RWPE1 (cell line): ENCODE measurements at regions not wholly inside any gene's neighbourhood (a gene's known extent, or its start where the extent isn't known, plus 50 kb on each side); places are given as distances from the start of the nearest gene placed in this dataset.
"Not testable (repeated sequence)": the region's sequence is repeated elsewhere in the genome, so short reads cannot be mapped to it uniquely, and the experiment has no call there.

Experiments
- CTCF ChIA-PET: fragments of 350-600 bp; sonication (Branson Sonifier 250); formaldehyde crosslinking; extraction: SDS; loops from one replicate; lab custom pipeline; 2021; lab: Yijun Ruan, JAX
- POLR2A ChIA-PET: fragments of 400-600 bp; formaldehyde crosslinking; extraction: SDS; loops from one replicate; lab custom pipeline; 2020; ENCODE audit warnings: antibody characterized with exemption; ENCODE audit not compliant: low non-redundant PET; lab: Yijun Ruan, JAX
- DNase-seq: peaks from one replicate; pipeline ENCODE4 v3.0.0; 2012; ENCODE audit warnings: low spot score
- H3K27ac ChIP-seq: fragments of 450-650 bp; 2 replicates; pipeline ENCODE4 v1.5.1; 2017
- CTCF ChIP-seq: fragments of 450-650 bp; conservative IDR thresholded peaks from 2 replicates; pipeline ENCODE4 v1.5.1; 2017; ENCODE audit warnings: low read depth, mild to moderate bottlenecking

- no peak for TF ChIP-seq CTCF
- no peak overlapping the region for H3K27ac ChIP-seq
- POLR2A ChIA-PET = no interaction called here
- no peak for DNase-seq
- CTCF ChIA-PET = interaction anchor here (0.5 kb wide), 1 partner anchor 243 kb away, joined by 3 read pairs; no protein-coding TSS in a partner anchor
Measured at GRCh38 chr7:109577265-109577664, 1007.6 kb downstream of the DNAJB9 start.

- ChIA-PET CTCF (no interaction called here), POLR2A (no interaction called here)
- no peak overlapping the region for H3K27ac ChIP-seq
- TF ChIP-seq CTCF = no peak
- DNase-seq = no peak
Measured at GRCh38 chr7:109579901-109580300, 1010.2 kb downstream of the DNAJB9 start.

GRCh38 chr7:109582211-109582610 lies 1012.5 kb downstream of the DNAJB9 start:
- no peak for DNase-seq
- TF ChIP-seq CTCF = no peak
- POLR2A ChIA-PET = no interaction called here
- CTCF ChIA-PET = no interaction called here
- no peak overlapping the region for H3K27ac ChIP-seq

- POLR2A ChIA-PET, CTCF ChIA-PET, H3K27ac ChIP-seq, DNase-seq: not testable (repeated sequence)
Measured at GRCh38 chr7:109596948-109597347, 1027.3 kb downstream of the DNAJB9 start.

GRCh38 chr7:109611656-109612055 lies 1042.0 kb downstream of the DNAJB9 start:
- no peak for TF ChIP-seq CTCF
- no peak overlapping the region for H3K27ac ChIP-seq
- ChIA-PET CTCF (no interaction called here), POLR2A (no interaction called here)
- DNase-seq = no peak

- DNase-seq = no peak
- ChIA-PET POLR2A (no interaction called here), CTCF (no interaction called here)
- no peak for TF ChIP-seq CTCF
- no peak overlapping the region for H3K27ac ChIP-seq
Measured at GRCh38 chr7:109616551-109617069, 1046.9 kb downstream of the DNAJB9 start.

GRCh38 chr7:109622320-109622719 lies 1052.6 kb downstream of the DNAJB9 start:
- H3K27ac ChIP-seq = no peak overlapping the region
- DNase-seq = no peak
- ChIA-PET CTCF (no interaction called here), POLR2A (no interaction called here)
- TF ChIP-seq CTCF = no peak

- POLR2A ChIA-PET, DNase-seq, CTCF ChIA-PET, H3K27ac ChIP-seq: not testable (repeated sequence)
Measured at GRCh38 chr7:109632890-109633289, 1063.2 kb downstream of the DNAJB9 start.
